GM18873 (cell line): ENCODE measurements at regions not wholly inside any gene's neighbourhood (a gene's known extent, or its start where the extent isn't known, plus 50 kb on each side); places are given as distances from the start of the nearest gene placed in this dataset.

Experiments used
- ATAC-seq: cut with Tn5 transposase; IDR thresholded peaks from one replicate; pipeline ENCODE4 v1.9.1; 2021; ENCODE audit warnings: mild to moderate bottlenecking, moderate library complexity, moderate number of reproducible peaks; ENCODE audit not compliant: unreplicated experiment, low FRiP score

- no peak for ATAC-seq
Measured at GRCh38 chr10:4196771-4197390, 411.9 kb upstream of the KLF6 start.

GRCh38 chr10:4196183-4196582 is 411.2 kb upstream of the KLF6 start:
- ATAC-seq = no peak

- ATAC-seq = no peak
Measured at GRCh38 chr10:4195213-4195612, 410.2 kb upstream of the KLF6 start.

- ATAC-seq = no peak
Measured at GRCh38 chr10:4194231-4194630, 409.2 kb upstream of the KLF6 start.

- ATAC-seq = no peak
Measured at GRCh38 chr10:4191894-4192293, 406.9 kb upstream of the KLF6 start.

- ATAC-seq = no peak
Measured at GRCh38 chr10:4191354-4191753, 406.3 kb upstream of the KLF6 start.

GRCh38 chr10:4190876-4191275 is 405.9 kb upstream of the KLF6 start:
- no peak for ATAC-seq

GRCh38 chr10:4189281-4189680 is 404.3 kb upstream of the KLF6 start:
- no peak for ATAC-seq

- ATAC-seq = no peak
Measured at GRCh38 chr10:4188406-4188805, 403.4 kb upstream of the KLF6 start.

GRCh38 chr10:4186849-4187540 is 402.0 kb upstream of the KLF6 start:
- no peak for ATAC-seq

GRCh38 chr10:4183761-4184261 is 398.8 kb upstream of the KLF6 start:
- no peak for ATAC-seq

GRCh38 chr10:4181621-4182049 is 396.6 kb upstream of the KLF6 start:
- ATAC-seq = no peak

GRCh38 chr10:4181081-4181480 is 396.1 kb upstream of the KLF6 start:
- no peak for ATAC-seq

- ATAC-seq = no peak
Measured at GRCh38 chr10:4177791-4178190, 392.8 kb upstream of the KLF6 start.

GRCh38 chr10:4176500-4177281 is 391.7 kb upstream of the KLF6 start:
- no peak for ATAC-seq

GRCh38 chr10:4174197-4174596 is 389.2 kb upstream of the KLF6 start:
- ATAC-seq = no peak

- no peak for ATAC-seq
Measured at GRCh38 chr10:4170633-4171314, 385.8 kb upstream of the KLF6 start.

- no peak for ATAC-seq
Measured at GRCh38 chr10:4170181-4170580, 385.2 kb upstream of the KLF6 start.

- no peak for ATAC-seq
Measured at GRCh38 chr10:4169448-4169847, 384.4 kb upstream of the KLF6 start.

GRCh38 chr10:4167216-4167615 is 382.2 kb upstream of the KLF6 start:
- no peak for ATAC-seq
